HepG2 (cell line): ENCODE measurements at regions not wholly inside any gene's neighbourhood (a gene's known extent, or its start where the extent isn't known, plus 50 kb on each side); places are given as distances from the start of the nearest gene placed in this dataset.

ENCODE experiments used
- EHMT2 ChIP-seq: fragments of 200-600 bp; sonication (generic); IDR thresholded peaks from 2 replicates; pipeline ENCODE4 v1.7.0; 2017; ENCODE audit warnings: antibody characterized with exemption, low read depth, low read length, borderline replicate concordance
- GTF3A ChIP-seq: sonication (generic); formaldehyde crosslinking; conservative IDR thresholded peaks from 2 replicates; pipeline ENCODE4 v1.4.0; 2020; ENCODE audit warnings: mild to moderate bottlenecking, missing genetic modification reagents
- HDAC1 ChIP-seq: sonication (generic); formaldehyde crosslinking; IDR thresholded peaks from 2 replicates; pipeline ENCODE4 v1.5.1; 2020; ENCODE audit warnings: mild to moderate bottlenecking, missing genetic modification reagents
- MEF2D ChIP-seq: sonication (generic); formaldehyde crosslinking; IDR thresholded peaks from 2 replicates; pipeline ENCODE4 v1.5.1; 2020; ENCODE audit warnings: mild to moderate bottlenecking, missing genetic modification reagents
- RNF2 ChIP-seq: fragments of 450-650 bp; conservative IDR thresholded peaks from 2 replicates; pipeline ENCODE4 v1.6.1; 2016; ENCODE audit warnings: low read depth
- YEATS4 ChIP-seq: sonication (generic); formaldehyde crosslinking; IDR thresholded peaks from 2 replicates; pipeline ENCODE4 v1.4.0; 2020; ENCODE audit warnings: missing genetic modification reagents, borderline replicate concordance
- ZNF17 ChIP-seq: sonication (generic); formaldehyde crosslinking; IDR thresholded peaks from 2 replicates; pipeline ENCODE4 v1.5.0; 2020; ENCODE audit warnings: mild to moderate bottlenecking, missing genetic modification reagents
- ZNF205 ChIP-seq: IDR thresholded peaks from 2 replicates; pipeline ENCODE4 v1.6.1; 2018; ENCODE audit warnings: missing biosample characterization, missing genetic modification reagents
- ZNF430 ChIP-seq: sonication (generic); formaldehyde crosslinking; IDR thresholded peaks from 2 replicates; pipeline ENCODE4 v1.9.0; 2021; ENCODE audit warnings: mild to moderate bottlenecking, missing genetic modification reagents
- ZNF775 ChIP-seq: sonication (generic); formaldehyde crosslinking; IDR thresholded peaks from 2 replicates; pipeline ENCODE4 v1.4.0; 2020; ENCODE audit warnings: missing genetic modification reagents, mild to moderate bottlenecking, moderate library complexity, borderline replicate concordance
- TF ChIP-seq, protein P1 (sequence below): sonication (generic); formaldehyde crosslinking; conservative IDR thresholded peaks from 2 replicates; pipeline ENCODE4 v1.4.0; 2020; ENCODE audit warnings: missing genetic modification reagents
- TF ChIP-seq, protein P2 (sequence below): sonication (generic); formaldehyde crosslinking; IDR thresholded peaks from 2 replicates; pipeline ENCODE4 v1.4.0; 2020; ENCODE audit warnings: missing genetic modification reagents, borderline replicate concordance
- TF ChIP-seq, protein P3 (sequence below): IDR thresholded peaks from 2 replicates; pipeline ENCODE4 v1.6.1; 2016; ENCODE audit warnings: low read depth, borderline replicate concordance
- TF ChIP-seq, protein P4 (sequence below): sonication (generic); formaldehyde crosslinking; IDR thresholded peaks from 2 replicates; pipeline ENCODE4 v1.4.0; 2020; ENCODE audit warnings: missing genetic modification reagents
- TF ChIP-seq, protein P5 (sequence below): sonication (generic); formaldehyde crosslinking; IDR thresholded peaks from 2 replicates; pipeline ENCODE4 v1.5.0; 2020; ENCODE audit warnings: missing genetic modification reagents, mild to moderate bottlenecking, borderline replicate concordance
- TF ChIP-seq, protein P6 (sequence below): sonication (generic); formaldehyde crosslinking; IDR thresholded peaks from 2 replicates; pipeline ENCODE4; 2020; ENCODE audit warnings: missing genetic modification reagents, mild to moderate bottlenecking, borderline replicate concordance

DNA sequence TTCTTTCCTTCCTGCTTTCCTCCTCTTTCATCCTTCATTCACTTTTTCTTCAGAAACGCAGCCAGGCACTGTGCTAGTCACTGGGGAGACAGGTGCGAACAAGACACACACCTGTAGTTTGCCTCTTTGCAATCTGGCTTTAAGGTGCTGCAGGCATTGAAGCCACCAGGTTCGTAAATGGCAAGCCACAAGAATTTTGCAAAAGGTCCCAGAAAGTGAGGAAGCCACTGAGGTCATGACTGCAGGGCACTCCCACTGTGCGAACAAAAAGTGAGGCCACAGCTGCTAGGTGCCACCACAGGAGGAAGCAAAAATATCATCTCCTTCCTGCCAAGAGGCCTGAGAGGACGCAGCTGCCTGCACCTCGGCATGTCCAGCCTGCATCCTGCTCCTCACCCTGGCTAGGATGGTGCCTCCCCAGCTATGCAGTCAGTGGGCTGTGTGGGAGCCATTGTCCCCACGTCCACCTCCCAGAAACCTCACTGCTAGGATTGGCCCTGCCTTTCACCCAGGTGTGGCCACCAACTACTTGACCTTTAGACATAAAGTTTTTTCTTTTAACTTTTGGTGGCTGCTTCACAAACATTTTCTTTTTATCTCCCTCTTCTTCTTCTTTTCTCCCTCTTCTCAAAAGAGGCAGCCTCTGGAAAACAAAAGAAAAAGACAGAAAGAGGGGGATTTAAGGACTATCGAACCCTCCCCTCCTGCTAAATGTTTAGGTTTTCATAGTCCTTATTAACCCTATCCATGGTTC is 230.8 kb downstream of the BCAS1 start (continued):
- TF ChIP-seq, protein P1, sequence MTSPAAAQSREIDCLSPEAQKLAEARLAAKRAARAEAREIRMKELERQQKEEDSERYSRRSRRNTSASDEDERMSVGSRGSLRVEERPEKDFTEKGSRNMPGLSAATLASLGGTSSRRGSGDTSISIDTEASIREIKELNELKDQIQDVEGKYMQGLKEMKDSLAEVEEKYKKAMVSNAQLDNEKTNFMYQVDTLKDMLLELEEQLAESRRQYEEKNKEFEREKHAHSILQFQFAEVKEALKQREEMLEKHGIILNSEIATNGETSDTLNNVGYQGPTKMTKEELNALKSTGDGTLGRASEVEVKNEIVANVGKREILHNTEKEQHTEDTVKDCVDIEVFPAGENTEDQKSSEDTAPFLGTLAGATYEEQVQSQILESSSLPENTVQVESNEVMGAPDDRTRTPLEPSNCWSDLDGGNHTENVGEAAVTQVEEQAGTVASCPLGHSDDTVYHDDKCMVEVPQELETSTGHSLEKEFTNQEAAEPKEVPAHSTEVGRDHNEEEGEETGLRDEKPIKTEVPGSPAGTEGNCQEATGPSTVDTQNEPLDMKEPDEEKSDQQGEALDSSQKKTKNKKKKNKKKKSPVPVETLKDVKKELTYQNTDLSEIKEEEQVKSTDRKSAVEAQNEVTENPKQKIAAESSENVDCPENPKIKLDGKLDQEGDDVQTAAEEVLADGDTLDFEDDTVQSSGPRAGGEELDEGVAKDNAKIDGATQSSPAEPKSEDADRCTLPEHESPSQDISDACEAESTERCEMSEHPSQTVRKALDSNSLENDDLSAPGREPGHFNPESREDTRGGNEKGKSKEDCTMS (CRISPR knock-in tag): no peak
- TF ChIP-seq, protein P2, sequence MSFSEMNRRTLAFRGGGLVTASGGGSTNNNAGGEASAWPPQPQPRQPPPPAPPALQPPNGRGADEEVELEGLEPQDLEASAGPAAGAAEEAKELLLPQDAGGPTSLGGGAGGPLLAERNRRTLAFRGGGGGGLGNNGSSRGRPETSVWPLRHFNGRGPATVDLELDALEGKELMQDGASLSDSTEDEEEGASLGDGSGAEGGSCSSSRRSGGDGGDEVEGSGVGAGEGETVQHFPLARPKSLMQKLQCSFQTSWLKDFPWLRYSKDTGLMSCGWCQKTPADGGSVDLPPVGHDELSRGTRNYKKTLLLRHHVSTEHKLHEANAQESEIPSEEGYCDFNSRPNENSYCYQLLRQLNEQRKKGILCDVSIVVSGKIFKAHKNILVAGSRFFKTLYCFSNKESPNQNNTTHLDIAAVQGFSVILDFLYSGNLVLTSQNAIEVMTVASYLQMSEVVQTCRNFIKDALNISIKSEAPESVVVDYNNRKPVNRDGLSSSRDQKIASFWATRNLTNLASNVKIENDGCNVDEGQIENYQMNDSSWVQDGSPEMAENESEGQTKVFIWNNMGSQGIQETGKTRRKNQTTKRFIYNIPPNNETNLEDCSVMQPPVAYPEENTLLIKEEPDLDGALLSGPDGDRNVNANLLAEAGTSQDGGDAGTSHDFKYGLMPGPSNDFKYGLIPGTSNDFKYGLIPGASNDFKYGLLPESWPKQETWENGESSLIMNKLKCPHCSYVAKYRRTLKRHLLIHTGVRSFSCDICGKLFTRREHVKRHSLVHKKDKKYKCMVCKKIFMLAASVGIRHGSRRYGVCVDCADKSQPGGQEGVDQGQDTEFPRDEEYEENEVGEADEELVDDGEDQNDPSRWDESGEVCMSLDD (CRISPR knock-in tag): no peak
- TF ChIP-seq, protein P3, sequence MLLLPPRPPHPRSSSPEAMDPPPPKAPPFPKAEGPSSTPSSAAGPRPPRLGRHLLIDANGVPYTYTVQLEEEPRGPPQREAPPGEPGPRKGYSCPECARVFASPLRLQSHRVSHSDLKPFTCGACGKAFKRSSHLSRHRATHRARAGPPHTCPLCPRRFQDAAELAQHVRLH: no peak
- TF ChIP-seq ZNF430 (CRISPR knock-in tag) (peak; percentile 50; the same call in 1 of the 2 replicates), ZNF17 (no peak), HDAC1 (CRISPR knock-in tag) (no peak), MEF2D (no peak; the same call in 1 of the 2 replicates), GTF3A (CRISPR knock-in tag) (no peak), ZNF775 (peak; percentile 40; the same call in 1 of the 2 replicates), EHMT2 (0 out of 2 replicates have a peak, but pooled peaks have one; percentile 25), RNF2 (no peak), ZNF205 (CRISPR knock-in tag) (no peak), YEATS4 (CRISPR knock-in tag) (no peak)
- TF ChIP-seq, protein P4, sequence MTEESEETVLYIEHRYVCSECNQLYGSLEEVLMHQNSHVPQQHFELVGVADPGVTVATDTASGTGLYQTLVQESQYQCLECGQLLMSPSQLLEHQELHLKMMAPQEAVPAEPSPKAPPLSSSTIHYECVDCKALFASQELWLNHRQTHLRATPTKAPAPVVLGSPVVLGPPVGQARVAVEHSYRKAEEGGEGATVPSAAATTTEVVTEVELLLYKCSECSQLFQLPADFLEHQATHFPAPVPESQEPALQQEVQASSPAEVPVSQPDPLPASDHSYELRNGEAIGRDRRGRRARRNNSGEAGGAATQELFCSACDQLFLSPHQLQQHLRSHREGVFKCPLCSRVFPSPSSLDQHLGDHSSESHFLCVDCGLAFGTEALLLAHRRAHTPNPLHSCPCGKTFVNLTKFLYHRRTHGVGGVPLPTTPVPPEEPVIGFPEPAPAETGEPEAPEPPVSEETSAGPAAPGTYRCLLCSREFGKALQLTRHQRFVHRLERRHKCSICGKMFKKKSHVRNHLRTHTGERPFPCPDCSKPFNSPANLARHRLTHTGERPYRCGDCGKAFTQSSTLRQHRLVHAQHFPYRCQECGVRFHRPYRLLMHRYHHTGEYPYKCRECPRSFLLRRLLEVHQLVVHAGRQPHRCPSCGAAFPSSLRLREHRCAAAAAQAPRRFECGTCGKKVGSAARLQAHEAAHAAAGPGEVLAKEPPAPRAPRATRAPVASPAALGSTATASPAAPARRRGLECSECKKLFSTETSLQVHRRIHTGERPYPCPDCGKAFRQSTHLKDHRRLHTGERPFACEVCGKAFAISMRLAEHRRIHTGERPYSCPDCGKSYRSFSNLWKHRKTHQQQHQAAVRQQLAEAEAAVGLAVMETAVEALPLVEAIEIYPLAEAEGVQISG: no peak
- TF ChIP-seq, protein P5, sequence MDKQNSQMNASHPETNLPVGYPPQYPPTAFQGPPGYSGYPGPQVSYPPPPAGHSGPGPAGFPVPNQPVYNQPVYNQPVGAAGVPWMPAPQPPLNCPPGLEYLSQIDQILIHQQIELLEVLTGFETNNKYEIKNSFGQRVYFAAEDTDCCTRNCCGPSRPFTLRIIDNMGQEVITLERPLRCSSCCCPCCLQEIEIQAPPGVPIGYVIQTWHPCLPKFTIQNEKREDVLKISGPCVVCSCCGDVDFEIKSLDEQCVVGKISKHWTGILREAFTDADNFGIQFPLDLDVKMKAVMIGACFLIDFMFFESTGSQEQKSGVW (CRISPR knock-in tag): no peak
- TF ChIP-seq, protein P6, sequence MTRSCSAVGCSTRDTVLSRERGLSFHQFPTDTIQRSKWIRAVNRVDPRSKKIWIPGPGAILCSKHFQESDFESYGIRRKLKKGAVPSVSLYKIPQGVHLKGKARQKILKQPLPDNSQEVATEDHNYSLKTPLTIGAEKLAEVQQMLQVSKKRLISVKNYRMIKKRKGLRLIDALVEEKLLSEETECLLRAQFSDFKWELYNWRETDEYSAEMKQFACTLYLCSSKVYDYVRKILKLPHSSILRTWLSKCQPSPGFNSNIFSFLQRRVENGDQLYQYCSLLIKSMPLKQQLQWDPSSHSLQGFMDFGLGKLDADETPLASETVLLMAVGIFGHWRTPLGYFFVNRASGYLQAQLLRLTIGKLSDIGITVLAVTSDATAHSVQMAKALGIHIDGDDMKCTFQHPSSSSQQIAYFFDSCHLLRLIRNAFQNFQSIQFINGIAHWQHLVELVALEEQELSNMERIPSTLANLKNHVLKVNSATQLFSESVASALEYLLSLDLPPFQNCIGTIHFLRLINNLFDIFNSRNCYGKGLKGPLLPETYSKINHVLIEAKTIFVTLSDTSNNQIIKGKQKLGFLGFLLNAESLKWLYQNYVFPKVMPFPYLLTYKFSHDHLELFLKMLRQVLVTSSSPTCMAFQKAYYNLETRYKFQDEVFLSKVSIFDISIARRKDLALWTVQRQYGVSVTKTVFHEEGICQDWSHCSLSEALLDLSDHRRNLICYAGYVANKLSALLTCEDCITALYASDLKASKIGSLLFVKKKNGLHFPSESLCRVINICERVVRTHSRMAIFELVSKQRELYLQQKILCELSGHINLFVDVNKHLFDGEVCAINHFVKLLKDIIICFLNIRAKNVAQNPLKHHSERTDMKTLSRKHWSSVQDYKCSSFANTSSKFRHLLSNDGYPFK: peak; percentile 33; the same call in 1 of the 2 replicates
